ENCODE measurements at regions not wholly inside any gene's neighbourhood (a gene's known extent, or its start where the extent isn't known, plus 50 kb on each side); places are given as distances from the start of the nearest gene placed in this dataset.

- DNase-seq = no peak
Observed at GRCh38 chr3:124413393-124413792, 316.9 kb upstream of the UMPS start.

GRCh38 chr3:124413989-124414598 lies 316.2 kb upstream of the UMPS start:
- no peak for DNase-seq

GRCh38 chr3:124415446-124415960 lies 314.7 kb upstream of the UMPS start:
- no peak for DNase-seq

- no peak for DNase-seq
Observed at GRCh38 chr3:124419303-124419702, 310.9 kb upstream of the UMPS start.

GRCh38 chr3:124420392-124420791 lies 309.9 kb upstream of the UMPS start:
- DNase-seq = no peak

- no peak for DNase-seq
Observed at GRCh38 chr3:124422805-124423204, 307.4 kb upstream of the UMPS start.

- DNase-seq = no peak
Observed at GRCh38 chr3:124424396-124424795, 305.9 kb upstream of the UMPS start.

GRCh38 chr3:124425972-124426371 lies 304.3 kb upstream of the UMPS start:
- DNase-seq = no peak

GRCh38 chr3:124428372-124429128 lies 301.7 kb upstream of the UMPS start:
- DNase-seq = no peak

- peak; percentile 69 for DNase-seq
Observed at GRCh38 chr3:124429129-124429815, 301.0 kb upstream of the UMPS start.

GRCh38 chr3:124431331-124431994 lies 298.8 kb upstream of the UMPS start:
- no peak for DNase-seq

GRCh38 chr3:124434176-124434575 lies 296.1 kb upstream of the UMPS start:
- DNase-seq = no peak

GRCh38 chr3:124435467-124435866 lies 294.8 kb upstream of the UMPS start:
- no peak for DNase-seq

GRCh38 chr3:124438813-124439212 lies 291.4 kb upstream of the UMPS start:
- DNase-seq = no peak

- DNase-seq = no peak
Observed at GRCh38 chr3:124439603-124440002, 290.6 kb upstream of the UMPS start.

GRCh38 chr3:124441766-124442165 lies 288.5 kb upstream of the UMPS start:
- DNase-seq = no peak

- no peak for DNase-seq
Observed at GRCh38 chr3:124442463-124442862, 287.8 kb upstream of the UMPS start.

GRCh38 chr3:124443446-124443845 lies 286.8 kb upstream of the UMPS start:
- DNase-seq = no peak

- no peak for DNase-seq
Observed at GRCh38 chr3:124444075-124444474, 286.2 kb upstream of the UMPS start.

GRCh38 chr3:124444896-124445295 lies 285.4 kb upstream of the UMPS start:
- DNase-seq = no peak

- no peak for DNase-seq
Observed at GRCh38 chr3:124447845-124448244, 282.4 kb upstream of the UMPS start.

GRCh38 chr3:124448954-124449353 lies 281.3 kb upstream of the UMPS start:
- no peak for DNase-seq

GRCh38 chr3:124450366-124450765 lies 279.9 kb upstream of the UMPS start:
- no peak for DNase-seq
